DMS53 treated with DMSO at 0.1 percent for 48 hours (cell line): ENCODE measurements at regions not wholly inside any gene's neighbourhood (a gene's known extent, or its start where the extent isn't known, plus 50 kb on each side); places are given as distances from the start of the nearest gene placed in this dataset.
"Not testable (repeated sequence)": the region's sequence is repeated elsewhere in the genome, so short reads cannot be mapped to it uniquely, and the experiment has no call there.

ENCODE experiments used
- DNase-seq: peaks from one replicate; lab custom pipeline; 2025; ENCODE audit not compliant: unreplicated experiment; lab: John Stamatoyannopoulos, UW

DNA sequence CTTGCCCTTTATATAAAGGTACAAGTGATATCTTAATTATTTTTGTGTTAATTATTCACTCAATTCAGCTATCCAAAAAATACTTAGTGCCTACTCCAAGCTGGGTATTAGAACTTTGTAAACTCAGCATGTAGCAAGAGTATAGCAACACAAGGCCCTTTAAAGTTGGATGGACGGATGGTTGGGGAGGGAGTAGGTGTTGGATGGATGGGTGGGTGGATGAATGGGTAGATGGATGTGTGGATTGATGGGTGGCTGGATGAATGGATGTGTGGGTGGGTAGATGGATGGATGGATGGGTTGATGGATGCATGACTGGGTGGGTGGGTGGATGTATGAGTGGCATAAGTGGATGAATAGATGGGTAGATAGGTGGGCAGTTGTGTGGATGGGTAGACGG is 211.5 kb downstream of the BANP start:
- not testable (repeated sequence) for DNase-seq

DNA sequence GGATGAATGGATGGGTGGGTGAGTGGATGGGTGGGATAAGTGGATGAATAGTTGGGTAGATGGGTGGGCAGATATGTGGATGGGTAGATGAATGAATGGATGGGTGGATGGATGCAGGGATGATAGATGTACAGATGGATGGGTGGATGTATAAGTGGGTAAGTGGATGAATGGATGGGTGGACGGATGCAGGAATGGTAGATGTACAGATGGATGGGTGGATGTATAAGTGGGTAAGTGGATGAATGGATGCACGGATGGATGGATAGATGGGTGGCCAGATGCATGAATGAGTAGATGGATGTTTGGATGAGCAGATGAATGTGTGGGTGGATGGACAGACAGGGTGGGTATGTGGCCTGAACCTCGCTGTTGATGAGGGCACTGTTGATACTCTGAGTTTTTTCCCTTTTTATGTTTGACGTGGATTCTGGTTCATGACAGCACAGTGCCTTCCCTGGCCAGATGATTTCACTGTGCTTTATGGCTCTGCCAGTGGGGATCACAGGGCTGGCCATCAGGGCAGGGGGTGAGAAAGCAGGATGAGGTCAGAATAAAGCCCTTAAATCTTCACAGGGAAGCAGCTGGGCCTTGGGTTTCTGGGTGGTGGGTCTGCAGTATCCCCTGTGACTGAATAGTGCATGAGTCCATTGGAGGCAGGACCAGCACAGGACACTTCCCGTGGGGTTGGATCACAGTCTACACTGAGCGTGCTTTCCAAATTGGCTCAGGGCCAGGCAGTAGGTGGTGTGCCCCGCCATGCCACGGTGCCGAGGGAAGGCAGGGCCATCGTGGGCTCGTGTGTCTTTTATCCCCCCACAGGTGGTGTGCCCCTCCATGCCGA is 213.2 kb downstream of the BANP start:
- DNase-seq = not testable (repeated sequence)

DNA sequence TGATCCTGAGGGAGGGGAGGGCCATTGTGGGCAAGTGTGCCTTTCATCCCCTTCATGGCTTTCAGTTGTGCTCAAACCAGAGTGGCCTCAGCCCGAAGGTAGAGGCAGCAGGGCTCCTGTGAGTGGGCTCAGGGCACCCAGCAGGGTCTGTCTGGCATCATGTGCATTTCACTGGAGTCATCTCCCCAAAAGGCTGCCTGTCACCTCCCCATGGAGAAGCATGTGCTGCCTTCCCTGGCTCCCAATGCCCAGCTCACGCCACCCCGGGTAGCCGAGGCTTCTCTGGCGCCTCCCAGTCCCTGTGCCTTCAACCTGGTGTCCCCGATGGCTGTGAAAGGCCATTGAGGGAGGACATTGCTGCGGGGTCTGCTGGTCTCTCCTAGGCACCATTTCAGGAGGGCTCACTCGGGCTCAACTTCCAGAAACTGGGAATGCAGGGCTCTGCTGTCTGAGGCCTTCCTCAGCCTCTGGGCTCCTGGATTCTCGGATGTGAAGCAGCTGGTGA is 213.9 kb downstream of the BANP start:
- not testable (repeated sequence) for DNase-seq

DNA sequence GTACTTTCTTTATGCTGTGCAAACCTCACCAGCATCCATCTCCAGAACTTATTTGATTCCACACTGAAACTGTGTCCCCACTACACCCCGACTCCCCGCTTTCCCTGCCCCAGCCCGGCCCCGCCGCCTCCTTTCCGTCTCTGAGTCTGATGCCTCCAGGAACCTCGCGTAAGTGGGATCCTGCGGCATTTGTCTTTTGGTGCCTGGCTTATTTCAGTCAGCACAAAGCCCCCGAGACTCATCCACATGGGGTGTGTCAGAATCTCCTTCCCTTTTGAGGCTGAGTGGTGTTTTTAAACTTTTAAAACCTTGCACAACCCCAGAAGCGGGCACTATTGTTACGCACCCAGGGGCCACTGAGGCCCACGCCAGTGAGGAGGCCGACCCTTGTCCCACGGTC is 214.4 kb downstream of the BANP start:
- not testable (repeated sequence) for DNase-seq

DNA sequence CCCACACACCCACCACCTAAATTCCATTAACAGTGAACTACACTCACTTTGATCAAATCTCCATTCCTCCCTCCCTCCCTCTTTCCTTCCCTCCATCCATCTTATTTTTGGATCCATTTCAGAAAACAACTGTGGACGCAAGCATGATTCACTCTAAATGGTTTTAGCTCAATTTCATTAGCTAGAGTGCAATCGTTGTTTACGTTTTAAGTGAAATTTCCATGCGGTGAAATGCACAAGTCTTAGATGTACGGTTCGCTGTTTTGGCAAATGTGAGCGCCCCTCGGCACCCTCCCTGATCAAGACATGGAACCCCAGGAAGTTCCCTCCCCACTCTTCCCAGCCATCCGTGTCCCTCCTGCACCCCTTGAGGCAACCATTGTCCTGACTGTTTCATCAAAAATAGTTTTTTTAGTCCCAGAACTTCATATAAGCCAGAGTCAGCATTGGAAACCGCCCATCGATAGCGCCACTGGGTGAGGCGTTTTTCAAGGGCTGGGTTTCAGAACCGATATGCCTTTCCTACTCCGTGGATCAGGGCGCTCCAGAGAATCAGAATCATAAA is 215.1 kb downstream of the BANP start:
- not testable (repeated sequence) for DNase-seq

DNA sequence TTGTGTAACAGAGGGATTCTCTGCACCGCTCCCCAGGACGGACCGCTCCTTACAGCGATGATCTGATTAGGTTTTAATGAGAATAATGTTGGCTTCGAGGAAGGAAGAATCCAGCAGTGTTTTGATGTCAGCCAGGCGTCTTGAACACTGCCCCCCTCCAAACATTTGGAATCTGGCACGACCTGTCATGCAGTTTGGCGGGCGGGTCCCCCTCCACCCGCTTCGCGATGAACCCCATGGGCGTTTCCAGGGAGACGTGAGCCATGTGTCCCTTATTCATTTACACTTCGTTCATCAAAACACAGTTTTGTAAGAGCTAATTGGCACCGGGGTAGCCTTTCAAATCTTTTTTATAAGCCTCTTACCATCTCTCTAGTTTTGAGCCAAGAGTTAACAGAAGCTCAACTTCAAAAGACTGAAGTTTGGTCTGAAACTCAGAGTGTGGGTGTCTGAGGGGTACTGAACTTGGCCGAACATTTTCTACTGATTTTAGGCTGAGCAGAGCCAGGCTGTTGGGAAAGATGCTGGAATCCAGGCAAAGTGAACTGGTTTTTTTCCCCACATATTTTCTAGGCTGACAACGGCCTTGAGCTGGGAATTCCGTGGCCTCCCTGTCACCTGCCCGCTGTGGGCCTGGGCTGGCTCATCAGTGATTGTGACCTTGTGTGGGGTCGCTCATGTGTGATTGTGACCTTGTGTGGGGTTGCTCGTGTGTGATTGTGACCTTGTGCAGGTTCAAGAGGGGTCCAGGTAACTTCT is 214.8 kb upstream of the ZNF469 start:
- DNase-seq = not testable (repeated sequence)

DNA sequence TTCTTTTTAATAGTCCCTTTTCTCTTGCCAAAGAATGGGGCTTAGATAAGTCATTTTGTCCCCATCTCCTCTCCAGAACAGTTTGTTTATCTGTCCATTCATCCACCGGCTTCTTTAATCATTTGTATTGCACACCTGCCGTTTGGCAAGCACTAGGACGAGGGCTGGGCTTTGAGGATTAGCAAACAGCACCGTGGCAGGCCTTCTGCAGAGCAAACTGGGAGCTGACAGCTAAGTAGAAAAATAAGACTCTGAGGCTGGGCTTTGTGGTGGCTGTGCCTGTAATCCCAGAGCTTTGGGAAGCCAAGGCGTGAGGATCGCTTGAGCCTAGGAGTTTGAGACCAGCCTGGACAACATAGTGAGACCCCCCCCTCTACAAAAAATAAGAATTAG is 214.2 kb upstream of the ZNF469 start:
- not testable (repeated sequence) for DNase-seq

DNA sequence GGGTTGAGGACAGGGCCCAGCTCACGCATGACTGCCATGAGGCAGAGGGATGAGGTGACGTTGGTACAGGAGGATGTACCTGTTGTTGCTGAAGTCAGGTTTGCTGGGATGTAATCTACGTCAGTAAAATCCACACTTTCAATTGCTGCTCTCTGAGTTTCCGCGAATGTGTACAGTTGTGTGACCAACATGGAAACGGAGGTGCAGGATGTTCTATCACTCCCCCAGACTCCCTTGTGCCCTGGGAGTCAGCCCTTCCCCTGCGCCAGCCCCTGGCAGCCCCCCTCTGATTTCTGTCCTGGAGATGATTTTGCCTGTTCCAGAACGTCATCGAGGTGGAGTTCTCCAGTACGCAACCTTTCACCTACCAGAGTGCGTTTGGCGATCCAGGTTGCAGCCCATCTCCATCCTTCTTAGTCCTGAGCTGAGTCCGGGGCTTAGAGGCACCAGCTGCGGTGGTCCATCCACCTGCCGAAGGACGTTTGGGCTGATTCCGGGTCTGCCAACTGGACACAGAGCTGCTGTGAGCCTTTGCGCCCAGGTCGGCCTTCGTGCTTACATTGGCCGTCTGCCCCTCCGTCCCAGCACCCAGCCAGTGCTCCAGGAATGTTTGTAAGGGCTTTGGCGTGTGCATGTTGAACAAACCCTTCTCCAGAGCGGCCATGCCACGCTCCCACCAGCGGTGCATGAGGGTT is 213.5 kb upstream of the ZNF469 start:
- not testable (repeated sequence) for DNase-seq

DNA sequence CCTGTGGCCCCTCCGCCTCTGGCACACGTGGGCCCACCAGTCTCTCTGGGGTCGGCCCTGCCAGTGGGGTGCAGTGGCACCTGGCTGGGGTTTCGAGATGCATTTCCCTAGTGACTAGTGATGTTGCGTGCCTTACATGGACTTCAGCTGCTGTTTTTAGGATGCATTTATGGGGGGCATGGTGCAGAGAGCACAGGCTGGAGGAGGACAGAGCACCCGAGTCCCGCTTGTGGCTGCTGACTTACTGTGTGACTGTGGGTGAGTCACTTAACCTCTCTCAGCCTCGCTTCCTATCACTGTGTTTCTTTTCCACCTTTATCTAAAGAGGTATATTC is 213.0 kb upstream of the ZNF469 start:
- not testable (repeated sequence) for DNase-seq

DNA sequence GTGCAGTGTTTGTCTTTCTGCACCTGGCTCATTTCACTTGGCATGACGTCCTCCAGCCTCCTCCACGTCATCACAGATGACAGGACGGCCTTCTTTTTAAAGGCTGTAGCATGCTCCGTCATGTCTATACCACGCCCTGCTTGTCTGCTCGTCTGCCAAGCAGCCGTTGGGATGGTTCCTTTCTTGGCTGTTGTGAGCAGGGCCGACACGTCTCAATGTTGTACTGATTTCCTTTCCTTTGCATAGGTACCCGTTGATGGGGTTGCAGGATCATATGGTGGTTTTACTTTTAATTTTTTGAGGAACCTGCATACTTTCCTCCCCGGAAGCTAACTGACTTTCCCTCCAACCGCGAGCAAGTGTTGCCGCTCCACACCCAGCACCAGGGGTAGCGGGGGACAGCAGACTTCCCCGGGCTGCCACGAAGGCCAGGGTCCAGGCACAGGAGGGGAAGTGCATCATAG is 212.2 kb upstream of the ZNF469 start:
- no peak for DNase-seq

DNA sequence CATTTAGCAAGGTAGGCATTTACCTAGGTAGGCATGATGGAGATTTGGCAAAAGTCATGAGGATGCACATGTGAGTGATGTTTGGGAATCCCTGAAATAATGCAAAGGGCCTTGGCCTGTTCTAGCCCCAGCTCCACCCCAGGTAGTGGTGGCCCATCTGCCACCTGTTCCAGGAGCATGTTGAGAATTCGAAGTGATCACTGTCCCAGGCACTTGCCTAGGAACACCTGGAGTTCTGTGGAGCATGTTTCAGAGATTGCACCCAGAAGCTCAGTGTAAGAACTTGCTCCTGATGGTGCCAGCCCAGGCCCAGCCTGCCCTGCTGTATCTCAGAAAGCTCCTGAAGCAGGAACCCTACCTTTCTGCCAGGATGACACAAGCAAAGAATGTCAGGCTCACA is 211.6 kb upstream of the ZNF469 start:
- DNase-seq = not testable (repeated sequence)

DNA sequence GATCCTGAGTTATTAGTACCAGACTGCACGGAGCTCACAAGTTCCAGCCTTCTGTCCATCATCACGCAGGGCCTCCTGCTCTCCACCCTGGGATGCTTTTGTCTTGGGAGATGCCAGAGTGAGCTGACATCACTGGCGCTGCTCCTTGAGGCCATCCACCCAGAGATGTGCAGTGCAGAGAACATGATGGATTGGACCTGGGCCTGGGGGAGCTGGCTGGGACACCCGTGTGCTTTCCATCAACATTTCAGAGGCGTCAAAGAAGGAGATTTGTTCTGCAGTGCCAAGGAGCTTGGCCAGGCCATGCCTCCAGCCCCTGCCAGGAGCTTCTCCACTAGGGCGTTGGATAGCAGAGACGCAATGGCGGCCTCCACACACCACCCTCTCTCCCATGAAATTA is 206.6 kb upstream of the ZNF469 start:
- not testable (repeated sequence) for DNase-seq

DNA sequence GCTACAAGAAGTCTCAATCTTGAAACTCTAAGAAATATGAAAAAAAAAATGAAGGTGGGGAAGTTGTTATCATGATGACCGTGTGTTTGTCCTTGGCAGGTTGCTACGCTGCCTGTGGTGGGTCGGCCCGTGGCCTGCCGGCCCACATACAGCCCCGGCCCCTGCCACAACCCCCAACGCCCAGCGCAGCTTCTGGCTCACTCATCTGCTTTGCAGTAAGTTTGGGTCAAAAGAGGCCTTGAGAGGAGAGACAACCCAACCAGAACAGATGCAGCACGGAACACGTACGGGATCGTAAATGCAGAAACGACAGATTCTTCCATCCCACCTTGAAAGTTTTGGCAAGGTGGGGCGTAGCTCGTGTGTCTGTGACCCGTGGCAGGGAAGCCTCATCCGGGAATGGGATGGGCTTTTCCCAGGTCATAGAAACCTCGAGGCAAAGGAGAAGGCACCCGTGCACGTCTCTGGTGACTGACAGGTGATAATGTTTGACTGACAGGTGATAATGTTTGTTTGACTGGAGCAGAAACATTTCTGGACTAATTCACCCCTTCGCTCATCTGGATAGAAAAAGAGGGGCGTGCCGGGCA is 206.1 kb upstream of the ZNF469 start:
- DNase-seq = not testable (repeated sequence)

DNA sequence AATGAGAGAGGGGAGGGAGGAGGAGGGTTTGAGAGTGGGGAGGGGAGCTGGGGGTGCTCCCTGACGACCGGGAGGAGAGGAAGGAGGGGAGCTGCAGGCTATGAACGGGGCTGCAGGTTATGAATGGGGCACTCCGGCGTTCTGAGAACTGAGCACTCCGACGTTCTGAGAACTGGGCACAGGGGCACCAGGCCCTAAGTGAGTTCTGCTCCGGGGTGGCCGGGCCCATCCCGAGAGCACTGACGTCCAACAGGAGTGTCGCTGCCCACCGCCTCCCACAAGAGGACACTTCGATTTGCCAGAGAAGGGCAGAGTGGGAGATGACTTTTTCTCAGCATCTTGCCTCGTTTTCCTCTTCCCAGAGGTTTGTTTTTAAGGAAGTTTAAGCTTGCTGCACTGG is 204.5 kb upstream of the ZNF469 start:
- DNase-seq = not testable (repeated sequence)

DNA sequence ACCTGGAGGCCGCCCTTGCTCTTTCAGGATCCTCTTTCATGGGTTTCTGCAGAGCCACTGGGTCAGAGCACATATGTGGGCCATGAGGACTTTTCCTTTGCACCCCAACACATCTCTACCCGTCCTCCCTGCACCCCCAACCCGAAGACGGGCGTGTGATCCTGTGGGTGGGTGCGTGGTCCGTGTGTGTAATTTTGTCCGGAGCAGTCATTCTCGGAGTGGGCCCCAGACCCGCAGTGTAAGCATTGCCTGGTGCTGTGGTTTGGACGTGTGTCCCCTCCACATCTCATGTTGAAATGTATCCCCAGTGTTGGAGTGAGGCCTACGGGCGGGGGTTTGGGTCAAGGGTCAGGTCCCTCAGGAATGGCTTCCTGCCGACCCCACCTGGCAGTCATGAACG is 203.9 kb upstream of the ZNF469 start:
- DNase-seq = not testable (repeated sequence)

DNA sequence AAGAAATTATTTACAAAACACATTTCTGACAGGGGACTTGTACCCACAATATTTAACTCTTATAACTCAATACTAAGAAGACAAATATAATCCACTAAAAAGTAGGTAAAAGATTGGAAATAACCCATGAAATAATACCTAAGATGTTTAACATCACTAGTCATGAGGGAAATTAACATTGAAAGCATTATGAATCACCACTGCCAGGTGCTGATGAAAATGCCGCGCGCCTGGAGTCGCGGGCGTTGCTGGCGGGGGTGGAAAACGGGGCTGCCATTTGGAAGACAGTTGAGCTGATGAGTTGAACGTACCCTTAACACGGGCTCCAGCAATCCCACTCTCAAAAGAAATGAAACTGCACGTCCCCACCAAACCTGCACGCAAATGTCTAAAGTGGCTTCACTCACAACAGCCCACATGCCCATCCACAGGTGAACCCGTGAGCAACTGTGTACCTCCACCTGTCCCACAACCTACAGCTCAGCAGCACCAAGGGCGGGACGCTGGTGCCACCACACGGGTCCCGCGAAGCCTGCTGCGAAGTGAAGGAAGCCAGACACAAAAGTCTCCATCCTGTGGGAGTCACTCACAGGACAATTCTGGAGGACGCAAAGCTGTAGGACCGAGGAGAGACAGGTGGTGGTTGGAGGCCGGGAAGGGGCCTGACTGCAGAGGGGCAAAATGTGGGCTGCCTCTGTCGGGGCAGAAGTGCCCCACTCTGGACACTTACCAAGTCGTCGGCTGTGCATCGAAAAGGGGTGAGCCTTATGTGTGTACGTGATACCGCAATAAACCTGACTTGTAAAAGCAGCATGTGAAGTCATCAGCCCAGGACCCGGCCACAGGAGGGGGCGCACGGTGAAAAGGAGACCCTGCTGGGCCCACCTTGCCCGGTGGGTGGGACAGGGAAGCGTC is 199.5 kb upstream of the ZNF469 start:
- DNase-seq = not testable (repeated sequence)

DNA sequence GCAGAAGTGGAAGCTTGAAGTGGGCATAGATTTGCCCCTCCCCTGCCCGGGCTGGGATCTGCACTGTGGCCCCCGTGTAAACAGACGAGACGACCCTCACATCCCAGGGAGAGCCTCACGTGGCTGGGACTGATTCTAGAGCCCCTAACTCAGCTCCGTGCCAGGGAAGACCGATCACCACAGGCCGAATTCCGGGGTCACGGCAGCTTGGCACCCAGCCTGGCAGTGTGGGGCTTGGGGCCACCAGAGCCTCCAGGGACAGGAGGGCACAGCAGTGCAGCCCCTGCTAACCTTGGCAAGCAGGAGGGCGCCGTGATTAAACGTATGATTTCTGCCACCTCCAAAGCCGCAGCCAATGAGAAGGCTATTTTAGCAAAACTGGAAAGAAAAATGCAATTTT is 198.7 kb upstream of the ZNF469 start:
- not testable (repeated sequence) for DNase-seq

DNA sequence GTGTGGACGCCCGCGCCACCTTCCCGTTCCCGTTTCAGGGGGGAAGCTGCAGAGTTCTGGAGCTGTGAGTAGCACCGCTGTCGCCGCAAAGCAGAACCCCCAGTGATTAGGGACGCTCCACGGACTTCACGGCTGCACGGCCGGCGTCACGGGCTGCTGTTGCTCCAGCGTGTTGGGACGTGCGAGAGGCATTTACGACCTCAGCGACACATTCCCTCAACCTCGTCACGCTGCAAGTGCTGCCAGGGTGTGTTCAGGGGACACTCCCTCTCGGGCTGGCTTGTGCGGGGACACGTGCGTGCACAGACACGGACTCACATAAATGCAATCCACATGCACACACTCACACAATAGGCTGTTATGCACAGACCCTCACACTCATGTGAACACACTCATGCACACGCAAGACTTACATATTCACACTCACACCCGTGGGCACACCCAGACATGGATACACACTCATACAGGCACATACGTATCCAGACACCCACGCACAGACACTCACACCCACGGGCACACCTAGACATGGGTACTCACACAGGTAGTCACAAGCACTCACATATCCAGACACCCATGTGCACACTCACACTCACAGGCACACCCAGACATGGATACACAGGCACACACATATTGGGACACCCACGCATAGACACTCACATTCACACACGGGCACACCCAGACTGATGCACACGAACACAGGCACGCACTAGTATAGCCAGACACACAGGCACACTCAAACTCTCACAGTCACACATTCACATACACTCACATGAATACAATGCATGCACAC is 198.0 kb upstream of the ZNF469 start:
- DNase-seq = not testable (repeated sequence)

DNA sequence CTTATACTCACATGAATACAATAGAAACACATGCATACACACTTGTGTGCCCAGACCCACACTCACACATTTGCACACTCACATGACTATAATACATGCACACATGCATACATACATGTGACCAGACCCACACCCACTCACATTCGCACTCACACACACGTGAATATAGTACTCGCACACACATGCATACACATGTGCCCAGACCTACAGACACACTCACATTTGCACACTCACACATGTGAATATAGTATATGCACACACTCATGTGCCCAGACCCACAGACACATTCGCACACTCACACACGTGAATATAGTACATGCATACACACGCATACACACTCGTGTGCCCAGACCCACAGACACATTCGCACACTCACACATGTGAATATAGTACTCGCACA is 197.4 kb upstream of the ZNF469 start:
- not testable (repeated sequence) for DNase-seq
